ENCODE measurements at regions not wholly inside any gene's neighbourhood (a gene's known extent, or its start where the extent isn't known, plus 50 kb on each side); places are given as distances from the start of the nearest gene placed in this dataset.
"Not testable (repeated sequence)": the region's sequence is repeated elsewhere in the genome, so short reads cannot be mapped to it uniquely, and the experiment has no call there.

DNA sequence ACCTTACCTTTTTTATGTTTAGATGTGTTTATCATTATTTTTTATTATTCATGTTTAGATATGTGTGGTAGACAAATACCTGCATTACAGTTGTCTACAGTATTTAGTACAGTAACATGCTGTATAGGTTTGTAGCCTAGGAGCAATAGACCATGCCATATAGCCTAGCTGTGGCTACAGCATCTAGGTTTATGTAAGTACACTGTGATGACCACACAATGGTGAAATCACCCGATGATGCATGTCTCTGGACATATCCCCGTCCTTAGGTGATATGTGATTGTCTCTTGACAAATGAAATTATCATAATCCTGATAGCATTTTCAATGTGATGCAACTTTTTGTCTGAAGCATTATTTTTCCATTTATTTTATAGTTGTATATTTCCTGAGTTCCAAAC, 121.2 kb downstream of the DISP1 start:
- no peak for DNase-seq (ENCODE audit: low spot score)
- intact Hi-C loops (cut with DNase I): no loop called here

DNA sequence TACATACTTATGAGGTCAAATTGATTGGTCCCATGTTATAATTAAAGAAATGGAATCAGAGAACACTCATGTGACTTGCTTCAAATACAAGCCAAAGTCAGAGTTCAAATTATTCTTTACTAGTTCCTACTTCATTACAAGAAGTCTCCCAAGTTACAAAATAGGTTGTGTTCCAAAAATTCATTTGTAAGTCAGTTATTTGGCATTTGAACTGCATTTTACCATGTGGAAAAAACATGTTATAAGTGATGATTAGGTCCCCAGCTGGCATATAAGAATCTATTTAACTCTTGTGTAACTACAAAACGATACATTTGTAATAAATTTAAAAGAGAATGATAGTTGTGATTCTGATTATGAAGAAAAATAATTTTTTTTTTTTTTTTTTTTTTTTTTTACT, 124.1 kb downstream of the DISP1 start:
- DNase-seq (ENCODE audit: low spot score): no peak
- intact Hi-C loops (cut with DNase I): no loop called here

DNA sequence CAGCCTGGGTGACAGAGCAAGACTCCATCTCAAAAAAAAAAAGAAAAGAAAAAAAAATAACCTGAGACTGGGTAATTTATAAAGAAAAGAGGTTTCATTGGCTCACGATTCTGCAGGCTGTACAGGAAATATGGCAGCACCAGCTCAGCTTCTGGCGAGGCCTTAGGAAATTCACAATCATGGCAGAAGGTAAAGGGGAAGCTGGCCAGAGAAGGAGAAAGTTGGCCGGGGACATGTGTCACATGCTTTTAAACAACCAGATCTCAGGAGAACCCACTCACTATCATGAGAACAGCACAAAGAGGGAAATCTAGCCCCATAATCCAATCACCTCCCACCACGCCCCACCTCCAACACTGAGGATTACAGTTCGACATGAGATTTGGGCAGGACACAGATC, 125.3 kb downstream of the DISP1 start:
- DNase-seq (ENCODE audit: low spot score): no peak
- intact Hi-C loops (cut with DNase I): no loop called here

DNA sequence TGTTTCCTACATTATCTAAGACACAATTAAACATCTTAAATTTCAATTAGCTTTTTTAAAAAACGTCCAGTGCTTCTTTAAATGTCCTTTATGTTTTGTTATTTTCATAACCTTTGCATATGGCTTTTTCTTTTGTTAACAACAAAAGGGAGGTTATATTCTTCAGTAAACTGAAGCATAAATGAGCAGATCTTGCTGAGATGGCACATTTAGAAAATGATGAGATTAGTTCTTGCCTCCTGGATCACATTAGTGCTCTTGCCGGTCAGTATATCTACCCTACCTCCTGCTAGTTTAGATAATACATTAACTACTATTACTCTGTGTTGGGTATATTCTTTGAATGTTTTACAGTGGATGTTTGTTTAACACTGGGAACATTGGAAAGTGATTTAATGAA, 126.1 kb downstream of the DISP1 start:
- no peak for DNase-seq (ENCODE audit: low spot score)
- intact Hi-C loops (cut with DNase I): no loop called here

DNA sequence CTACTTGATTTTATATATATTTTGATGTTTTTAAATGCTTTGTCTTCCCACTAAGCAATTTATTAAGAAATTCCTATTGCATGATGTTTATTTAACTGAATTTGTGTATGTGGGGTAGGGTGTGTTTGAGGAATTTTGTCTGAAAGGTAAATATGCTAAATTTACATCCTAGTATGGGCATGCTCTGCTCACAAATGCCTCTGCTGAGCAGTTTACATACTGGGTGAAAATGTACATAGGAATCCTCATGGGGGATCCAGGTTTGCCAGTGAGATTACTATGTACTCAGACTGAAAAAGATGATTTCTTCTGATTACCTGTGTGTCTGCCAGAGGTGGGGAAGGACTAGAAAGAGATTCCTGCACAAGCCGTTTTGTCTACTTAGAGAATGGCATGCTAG, 126.6 kb downstream of the DISP1 start:
- intact Hi-C loops (cut with DNase I): no loop called here
- DNase-seq (ENCODE audit: low spot score): no peak

DNA sequence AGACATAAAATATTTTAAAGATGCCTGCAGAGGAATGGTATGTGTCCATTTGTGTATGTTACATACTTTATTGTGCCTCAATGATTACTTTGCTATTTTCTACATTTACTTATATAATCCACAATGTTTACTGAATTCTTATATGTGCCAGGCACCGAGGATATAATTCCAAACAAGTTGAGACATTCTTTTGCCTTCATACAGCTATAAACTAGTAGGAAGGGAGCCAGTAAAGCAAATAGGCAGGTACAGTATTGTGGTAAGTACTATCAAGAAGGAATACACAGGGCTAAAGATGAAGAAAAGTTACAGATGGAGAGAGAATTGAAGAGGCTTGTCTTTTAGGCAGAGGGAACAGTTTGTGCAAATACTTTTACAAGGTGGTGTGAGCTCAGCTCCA, 131.6 kb downstream of the DISP1 start:
- no peak for DNase-seq (ENCODE audit: low spot score)
- intact Hi-C loops (cut with DNase I): no loop called here

DNA sequence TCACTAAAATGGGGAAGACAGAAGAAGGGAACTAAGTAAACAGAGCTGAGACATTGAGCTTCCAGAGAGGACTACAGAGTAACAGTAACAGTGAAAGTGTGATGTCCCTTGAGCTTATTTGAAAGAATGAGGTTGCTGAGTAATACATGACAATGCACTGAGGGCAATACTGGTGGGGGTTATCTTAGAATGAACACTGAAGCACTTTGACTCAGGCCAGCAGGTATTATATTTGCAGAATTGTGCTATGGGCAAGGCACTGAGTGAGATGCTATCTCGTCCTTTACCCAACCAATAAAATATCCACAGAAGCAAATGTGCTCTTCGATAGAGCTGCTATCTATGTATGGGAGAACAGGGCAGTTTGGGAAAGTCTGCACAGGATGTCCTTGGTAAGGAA, 133.2 kb downstream of the DISP1 start:
- intact Hi-C loops (cut with DNase I): no loop called here
- no peak for DNase-seq (ENCODE audit: low spot score)

DNA sequence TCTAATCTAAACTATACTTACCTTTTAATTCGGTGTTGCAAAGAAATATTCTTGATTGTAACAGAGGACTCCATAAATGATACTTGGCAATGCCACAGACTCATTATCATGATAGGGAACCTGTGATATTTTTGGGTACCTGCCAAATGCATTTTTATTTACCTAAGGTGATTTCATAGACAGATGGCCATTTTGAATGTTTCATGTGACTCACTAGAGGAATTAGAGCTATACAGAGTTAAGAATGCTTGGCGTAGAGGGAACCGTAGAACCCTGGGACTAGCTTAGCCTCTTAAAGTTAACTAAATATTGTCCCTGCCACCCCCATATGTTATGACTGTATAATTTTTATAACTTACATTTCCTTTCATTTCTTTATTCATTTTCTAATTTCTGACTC, 136.1 kb downstream of the DISP1 start:
- DNase-seq (ENCODE audit: low spot score): no peak
- intact Hi-C loops (cut with DNase I): no loop called here

DNA sequence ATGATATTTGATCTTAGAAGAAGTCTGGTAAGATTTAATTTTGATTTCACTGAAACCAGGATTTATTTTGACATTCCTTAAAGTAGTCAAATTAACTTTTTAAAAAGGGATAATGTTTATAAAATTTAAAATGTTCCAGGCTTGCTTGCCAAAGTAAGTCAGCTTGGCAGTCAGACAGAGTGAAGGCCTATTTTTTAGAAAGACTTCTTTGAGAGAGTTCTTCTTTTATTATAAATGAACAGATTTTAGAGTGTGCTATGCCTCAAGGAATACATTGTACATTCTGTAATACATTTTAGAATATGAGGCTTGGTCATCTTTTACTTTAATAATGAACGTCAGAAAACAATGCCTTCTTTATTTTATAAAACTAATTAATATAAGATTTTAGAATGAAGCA, 138.7 kb downstream of the DISP1 start:
- DNase-seq (ENCODE audit: low spot score): no peak
- intact Hi-C loops (cut with DNase I): no loop called here

DNA sequence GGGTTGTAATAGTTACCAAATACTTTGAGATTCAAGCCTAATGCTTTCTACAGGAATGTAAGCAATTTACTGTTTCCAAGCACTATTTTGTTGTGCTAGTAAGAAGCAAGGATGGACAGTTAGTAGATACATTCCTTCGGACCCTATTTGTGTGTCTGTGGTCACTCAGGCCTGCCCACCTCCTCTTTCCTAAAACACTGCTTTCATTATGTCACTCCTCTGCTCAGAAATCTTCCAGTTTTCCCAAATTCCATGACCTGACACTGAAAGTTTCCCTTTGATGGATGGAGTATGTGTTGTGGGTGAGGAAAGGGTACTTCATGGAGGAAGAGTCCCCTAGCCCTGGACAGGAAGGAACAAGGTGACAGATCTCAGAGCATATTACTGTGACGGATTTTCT, 141.1 kb downstream of the DISP1 start:
- no peak for DNase-seq (ENCODE audit: low spot score)
- intact Hi-C loops (cut with DNase I): no loop called here

DNA sequence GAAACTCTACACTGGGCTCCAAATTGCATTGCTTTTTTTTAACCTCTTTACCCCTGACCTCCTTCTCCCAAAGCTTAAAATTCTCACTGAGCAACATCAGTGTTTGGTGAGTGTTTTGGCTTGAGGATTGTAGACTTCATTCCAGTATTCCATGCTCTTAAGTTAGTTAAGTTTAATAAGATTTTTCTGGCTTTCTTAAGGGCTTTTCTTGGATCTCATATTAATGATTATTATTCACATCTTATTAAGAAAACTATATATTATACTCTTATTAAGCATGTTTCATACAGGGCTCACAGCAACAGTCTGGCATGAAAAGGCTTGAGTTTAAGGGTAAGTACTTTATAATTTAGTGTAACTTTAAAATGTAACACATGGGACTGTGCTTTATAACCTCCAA, 141.8 kb downstream of the DISP1 start:
- intact Hi-C loops (cut with DNase I): no loop called here
- no peak for DNase-seq (ENCODE audit: low spot score)

DNA sequence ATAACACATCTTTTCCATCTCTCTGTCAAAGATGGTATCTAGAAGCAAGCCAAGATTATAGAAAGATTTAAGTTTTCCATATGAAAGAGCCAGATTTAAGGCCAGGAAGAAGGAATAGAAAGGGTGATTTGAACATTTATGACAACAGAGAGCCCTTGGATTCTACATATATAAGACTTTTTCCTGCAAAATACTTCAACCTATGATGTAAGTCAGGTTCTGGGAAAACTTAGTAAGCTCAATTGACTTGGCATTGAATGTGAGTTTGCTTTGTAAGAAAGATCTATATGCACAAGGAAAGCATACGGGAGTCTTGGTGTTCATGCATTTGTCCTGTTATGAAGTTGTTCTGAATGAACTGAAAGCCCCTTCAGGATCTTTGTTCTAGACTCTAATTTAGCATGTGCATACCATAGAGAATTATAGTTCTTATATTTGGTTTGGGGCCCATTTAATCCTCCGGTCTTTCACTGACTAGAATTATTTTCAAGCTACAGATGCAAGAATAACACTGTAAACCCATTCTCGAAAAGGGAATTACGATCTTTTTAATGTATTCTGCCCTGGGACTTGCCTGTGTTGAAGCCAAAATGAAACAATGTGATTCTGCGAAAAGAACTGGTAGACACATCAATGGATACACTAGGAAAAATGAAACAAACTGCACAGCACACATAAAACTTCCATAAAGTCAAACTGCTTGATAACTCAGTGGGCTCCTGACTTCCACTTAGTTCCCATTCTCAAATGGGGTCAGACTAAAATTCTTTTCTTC, 152.8 kb downstream of the DISP1 start:
- DNase-seq (ENCODE audit: low spot score): no peak
- intact Hi-C loops (cut with DNase I): no loop called here

DNA sequence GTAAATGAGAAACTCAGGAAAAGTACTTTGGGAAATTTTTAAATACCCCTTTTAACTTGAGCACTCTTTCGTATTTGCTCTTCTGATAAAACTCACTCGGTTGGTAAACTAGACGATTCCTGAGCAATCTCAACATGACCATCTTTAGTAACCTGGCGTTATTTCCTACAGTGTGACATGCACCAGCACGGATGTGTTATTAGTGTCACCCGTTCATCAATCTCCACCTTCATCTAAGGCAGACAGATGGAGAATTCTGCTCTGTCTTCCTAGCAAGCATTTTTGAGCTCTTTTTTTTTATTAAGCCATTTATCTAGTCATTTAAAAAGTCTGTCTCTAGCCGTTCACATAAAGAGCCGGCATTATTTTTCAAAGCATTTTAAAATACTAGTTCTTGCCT, 155.2 kb downstream of the DISP1 start:
- intact Hi-C loops (cut with DNase I): no loop called here
- DNase-seq (ENCODE audit: low spot score): no peak

DNA sequence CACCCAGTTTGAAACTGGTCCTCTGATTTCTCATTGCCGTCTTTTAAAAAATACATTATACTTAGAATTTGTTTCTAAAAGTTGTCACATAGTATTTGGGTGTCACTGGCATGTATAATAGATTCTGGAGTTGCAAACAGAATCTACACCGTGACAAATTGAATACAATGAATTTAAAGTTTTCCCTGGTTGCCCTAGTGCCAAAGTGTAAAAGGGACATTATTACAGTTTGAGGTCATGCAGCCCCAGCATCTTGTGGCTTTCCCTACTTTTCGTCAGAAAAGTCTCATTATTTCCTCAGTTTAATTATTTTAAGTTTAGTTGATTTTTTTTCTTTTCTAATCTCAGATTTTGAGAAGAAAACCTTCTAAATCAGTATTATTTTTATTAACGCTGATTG, 155.9 kb downstream of the DISP1 start:
- intact Hi-C loops (cut with DNase I): no loop called here
- DNase-seq (ENCODE audit: low spot score): no peak

DNA sequence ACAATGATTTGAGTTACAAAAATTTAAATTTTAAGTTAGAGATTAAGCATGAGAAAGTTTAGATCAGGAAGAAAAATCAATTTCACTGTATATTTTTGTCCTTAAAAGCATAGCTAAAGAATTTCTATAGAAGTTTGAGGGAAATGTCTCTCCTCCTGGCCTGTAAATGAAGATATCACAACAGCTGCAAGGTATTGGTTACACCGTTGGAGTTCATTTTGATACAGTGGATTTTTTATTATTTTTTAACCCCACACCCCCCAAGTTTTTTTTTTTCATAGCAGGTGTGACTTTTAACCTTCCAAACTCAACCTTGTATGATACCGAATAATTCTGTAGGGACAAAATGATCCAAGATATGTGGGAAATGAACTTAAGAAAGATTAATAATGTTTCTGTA, 156.3 kb downstream of the DISP1 start:
- no peak for DNase-seq (ENCODE audit: low spot score)
- intact Hi-C loops (cut with DNase I): no loop called here

DNA sequence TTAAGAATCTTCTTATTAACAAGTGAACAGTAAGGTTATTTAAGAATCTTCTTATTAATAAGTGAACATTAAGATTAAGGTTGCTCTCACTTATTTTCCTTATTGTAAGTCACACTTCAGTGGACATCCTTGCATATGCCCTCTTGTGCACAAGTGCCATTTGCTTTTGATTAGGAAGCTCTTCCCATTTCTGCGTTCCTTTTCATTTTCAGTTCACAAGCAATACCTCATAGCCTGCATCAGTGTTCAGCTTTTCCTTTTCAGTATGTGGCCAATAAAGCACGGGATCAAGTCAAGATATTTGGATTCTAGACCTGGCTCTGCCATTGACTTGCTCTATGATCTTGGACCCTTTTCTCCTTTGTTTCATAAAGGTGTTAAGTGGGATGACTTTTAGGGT, 158.7 kb downstream of the DISP1 start:
- intact Hi-C loops (cut with DNase I): no loop called here
- no peak for DNase-seq (ENCODE audit: low spot score)

DNA sequence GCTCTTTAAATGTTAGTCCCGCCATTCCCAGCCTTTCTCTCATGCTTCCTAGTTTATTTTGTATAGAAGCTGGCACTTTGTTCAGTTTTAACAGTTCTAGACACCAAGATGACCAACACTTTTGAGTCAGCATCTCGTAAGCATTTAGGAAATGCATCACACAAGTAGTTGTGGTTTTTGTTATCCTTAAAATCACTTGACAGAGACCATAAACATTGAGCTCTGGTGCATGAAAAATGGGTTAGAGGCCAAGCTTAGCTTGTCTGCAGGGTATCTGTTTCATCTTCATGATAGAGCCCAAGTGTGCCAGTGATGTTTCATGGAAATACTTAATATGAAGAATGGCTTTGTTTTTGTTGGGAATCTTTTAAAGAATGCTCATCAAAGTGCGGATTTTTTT, 159.7 kb downstream of the DISP1 start:
- no peak for DNase-seq (ENCODE audit: low spot score)
- intact Hi-C loops (cut with DNase I): no loop called here

DNA sequence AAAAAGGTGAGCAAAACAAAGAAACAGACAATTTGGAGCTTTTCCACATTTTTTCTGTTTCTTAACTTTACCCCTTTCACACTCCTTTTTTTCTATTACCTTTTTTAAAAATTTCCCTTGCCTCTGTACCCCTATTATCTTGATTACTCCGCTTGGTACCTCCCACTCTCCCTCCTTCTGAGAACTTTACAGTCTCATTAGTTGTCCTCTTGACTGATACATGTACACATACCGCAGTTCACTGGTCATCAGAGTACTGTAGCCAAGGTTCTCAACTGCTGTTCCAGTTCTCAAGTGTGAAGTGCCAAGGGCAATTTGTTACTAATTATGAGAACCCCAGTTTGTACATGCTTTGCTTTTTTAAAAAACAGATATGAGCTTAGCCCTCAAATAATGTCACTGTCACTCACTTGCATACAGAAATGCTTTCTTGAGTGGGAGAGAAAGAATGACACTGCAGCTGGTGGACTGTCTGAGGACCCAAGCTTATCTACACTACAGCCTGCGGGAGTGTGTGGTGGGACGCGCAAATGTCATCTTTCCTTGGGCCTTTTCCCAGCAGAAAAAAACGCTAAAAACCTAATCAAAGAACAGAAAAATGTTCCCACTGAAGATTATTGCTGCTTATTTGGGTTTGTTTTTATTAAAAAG, 160.8 kb downstream of the DISP1 start:
- intact Hi-C loops (cut with DNase I): no loop called here
- DNase-seq (ENCODE audit: low spot score): no peak

DNA sequence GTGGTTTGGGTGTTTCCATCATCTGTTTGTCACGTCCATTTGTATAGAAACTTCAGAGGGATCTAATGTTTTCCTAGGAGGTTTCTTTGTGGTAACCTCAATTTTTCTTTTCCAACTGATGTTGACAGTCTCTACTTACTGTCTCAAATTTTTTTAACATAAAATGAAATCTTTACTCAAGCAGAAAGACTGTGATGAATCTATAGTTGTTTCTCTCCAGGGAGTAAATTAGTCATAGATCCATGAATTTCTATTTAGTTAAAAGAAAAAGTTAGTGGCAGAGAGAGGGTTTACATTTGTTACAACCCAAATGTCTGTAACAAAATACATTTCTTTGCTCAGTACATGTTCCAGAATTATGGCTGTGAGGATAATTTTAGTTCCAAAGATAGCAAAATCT, 161.6 kb downstream of the DISP1 start:
- intact Hi-C loops (cut with DNase I): no loop called here

DNA sequence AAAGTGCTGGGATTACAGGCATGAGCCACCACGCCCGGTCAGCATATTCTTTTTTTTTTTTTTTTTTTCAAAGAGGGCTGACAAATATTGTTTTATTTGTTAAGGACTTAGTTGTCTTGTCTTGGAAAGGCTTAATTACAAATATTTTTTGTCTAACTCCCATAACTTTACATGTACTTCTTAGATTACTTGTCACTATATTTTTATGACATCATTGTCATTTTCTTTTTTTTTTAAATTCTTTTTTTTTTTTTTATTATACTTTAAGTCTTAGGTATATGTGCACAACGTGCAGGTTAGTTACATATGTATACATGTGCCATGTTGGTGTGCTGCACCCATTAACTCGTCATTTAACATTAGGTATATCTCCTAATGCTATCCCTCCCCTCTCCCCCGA, 162.5 kb downstream of the DISP1 start:
- intact Hi-C loops (cut with DNase I); DNase-seq (ENCODE audit: low spot score): not testable (repeated sequence)

More for the DNA sequence above, 161.6 kb downstream of the DISP1 start:
- no peak for DNase-seq (ENCODE audit: low spot score)

DNA sequence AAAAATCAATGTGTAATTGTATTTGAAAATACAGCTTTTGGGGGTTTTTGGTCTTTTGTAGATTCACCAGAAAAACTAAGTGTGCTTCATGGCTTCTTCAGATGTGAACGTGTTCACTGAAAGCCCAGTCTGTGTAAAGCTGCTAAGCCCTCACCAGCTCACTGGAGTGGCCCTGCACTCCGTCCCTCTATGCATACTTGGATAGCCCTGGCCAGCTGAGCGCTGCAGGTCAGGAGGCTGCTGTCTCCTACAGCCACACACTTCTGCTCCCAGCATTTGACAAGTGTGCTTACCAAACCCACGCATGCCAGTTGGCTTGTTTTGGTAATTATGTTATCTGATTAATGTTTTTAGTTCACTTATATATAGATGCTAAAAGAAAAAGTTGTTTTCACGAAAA, 163.5 kb downstream of the TLR5 start:
- DNase-seq (ENCODE audit: low spot score): no peak
- intact Hi-C loops (cut with DNase I): no loop called here
